ENCODE measurements at regions not wholly inside any gene's neighbourhood (a gene's known extent, or its start where the extent isn't known, plus 50 kb on each side); places are given as distances from the start of the nearest gene placed in this dataset.

- intact Hi-C loops (cut with DNase I; ENCODE audit: low total_unique reads): no loop called here
- Histone ChIP-seq H3K36me3 (no peaks in the 10 kb centered on the region), H3K4me3 (no peak overlapping the region), H3K27ac (no peak overlapping the region), H3K27me3 (no peaks in the 10 kb centered on the region), H3K9me3 (peaks cover 0 to 4% of the 10 kb centered on the region in 2 donors), H3K4me1 (no peaks in the 10 kb centered on the region)
- DNase-seq (ENCODE audit: low spot score in 2 of 2): no peak
- TF ChIP-seq POLR2A (IDR thresholded peaks at IDR 0.05) (no peak), POLR2AphosphoS5 (IDR thresholded peaks at IDR 0.05) (no peak)
- TF ChIP-seq, protein P1, sequence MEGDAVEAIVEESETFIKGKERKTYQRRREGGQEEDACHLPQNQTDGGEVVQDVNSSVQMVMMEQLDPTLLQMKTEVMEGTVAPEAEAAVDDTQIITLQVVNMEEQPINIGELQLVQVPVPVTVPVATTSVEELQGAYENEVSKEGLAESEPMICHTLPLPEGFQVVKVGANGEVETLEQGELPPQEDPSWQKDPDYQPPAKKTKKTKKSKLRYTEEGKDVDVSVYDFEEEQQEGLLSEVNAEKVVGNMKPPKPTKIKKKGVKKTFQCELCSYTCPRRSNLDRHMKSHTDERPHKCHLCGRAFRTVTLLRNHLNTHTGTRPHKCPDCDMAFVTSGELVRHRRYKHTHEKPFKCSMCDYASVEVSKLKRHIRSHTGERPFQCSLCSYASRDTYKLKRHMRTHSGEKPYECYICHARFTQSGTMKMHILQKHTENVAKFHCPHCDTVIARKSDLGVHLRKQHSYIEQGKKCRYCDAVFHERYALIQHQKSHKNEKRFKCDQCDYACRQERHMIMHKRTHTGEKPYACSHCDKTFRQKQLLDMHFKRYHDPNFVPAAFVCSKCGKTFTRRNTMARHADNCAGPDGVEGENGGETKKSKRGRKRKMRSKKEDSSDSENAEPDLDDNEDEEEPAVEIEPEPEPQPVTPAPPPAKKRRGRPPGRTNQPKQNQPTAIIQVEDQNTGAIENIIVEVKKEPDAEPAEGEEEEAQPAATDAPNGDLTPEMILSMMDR (IDR thresholded peaks at IDR 0.05): no peak
These were observed 181.8 kb downstream of the GADD45G start for GRCh38 chr9:89786655-89787054.

- TF ChIP-seq POLR2AphosphoS5 (IDR thresholded peaks at IDR 0.05) (no peak), POLR2A (IDR thresholded peaks at IDR 0.05) (no peak)
- TF ChIP-seq, protein P1 (IDR thresholded peaks at IDR 0.05): no peak
- no peak overlapping the region for H3K27ac ChIP-seq
- no peaks in the 10 kb centered on the region for H3K4me1 ChIP-seq
- H3K27me3 ChIP-seq: no peaks in the 10 kb centered on the region
- H3K36me3 ChIP-seq: no peaks in the 10 kb centered on the region
- DNase-seq (ENCODE audit: low spot score in 2 of 2): no peak
- H3K9me3 ChIP-seq: peaks cover 0 to 4% of the 10 kb centered on the region in 2 donors
- no peak overlapping the region for H3K4me3 ChIP-seq
- intact Hi-C loops (cut with DNase I; ENCODE audit: low total_unique reads): no loop called here
These were observed 182.8 kb downstream of the GADD45G start for GRCh38 chr9:89787595-89787994.

DNA sequence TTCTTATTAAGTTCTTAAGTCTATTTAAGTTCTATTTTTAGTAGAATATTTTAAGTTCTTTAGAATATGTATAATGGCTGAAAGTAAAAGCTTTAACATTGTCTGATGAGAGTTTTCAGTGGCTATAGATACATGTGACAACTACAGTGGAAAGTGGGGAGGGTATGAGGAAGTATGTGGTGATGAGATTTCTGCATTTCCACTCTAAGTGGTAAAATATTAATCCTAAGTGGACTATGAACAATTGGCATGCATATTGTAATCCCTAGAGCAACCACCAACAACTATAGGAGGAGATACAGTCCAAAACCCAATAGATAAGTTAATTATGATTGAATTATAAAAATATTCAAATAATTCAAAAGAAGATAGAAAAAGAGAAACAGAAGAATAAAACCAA lies 183.6 kb downstream of the GADD45G start:
- no peak for DNase-seq (ENCODE audit: low spot score in 2 of 2)
- Histone ChIP-seq H3K27me3 (no peaks in the 10 kb centered on the region), H3K4me3 (no peak overlapping the region), H3K36me3 (no peaks in the 10 kb centered on the region), H3K4me1 (no peaks in the 10 kb centered on the region), H3K9me3 (peaks cover 0 to 4% of the 10 kb centered on the region in 2 donors), H3K27ac (no peak overlapping the region)
- intact Hi-C loops (cut with DNase I; ENCODE audit: low total_unique reads): no loop called here
- TF ChIP-seq, protein P1 (IDR thresholded peaks at IDR 0.05): no peak
- no peak for TF ChIP-seq POLR2A (IDR thresholded peaks at IDR 0.05)
- no peak for TF ChIP-seq POLR2AphosphoS5 (IDR thresholded peaks at IDR 0.05)

DNA sequence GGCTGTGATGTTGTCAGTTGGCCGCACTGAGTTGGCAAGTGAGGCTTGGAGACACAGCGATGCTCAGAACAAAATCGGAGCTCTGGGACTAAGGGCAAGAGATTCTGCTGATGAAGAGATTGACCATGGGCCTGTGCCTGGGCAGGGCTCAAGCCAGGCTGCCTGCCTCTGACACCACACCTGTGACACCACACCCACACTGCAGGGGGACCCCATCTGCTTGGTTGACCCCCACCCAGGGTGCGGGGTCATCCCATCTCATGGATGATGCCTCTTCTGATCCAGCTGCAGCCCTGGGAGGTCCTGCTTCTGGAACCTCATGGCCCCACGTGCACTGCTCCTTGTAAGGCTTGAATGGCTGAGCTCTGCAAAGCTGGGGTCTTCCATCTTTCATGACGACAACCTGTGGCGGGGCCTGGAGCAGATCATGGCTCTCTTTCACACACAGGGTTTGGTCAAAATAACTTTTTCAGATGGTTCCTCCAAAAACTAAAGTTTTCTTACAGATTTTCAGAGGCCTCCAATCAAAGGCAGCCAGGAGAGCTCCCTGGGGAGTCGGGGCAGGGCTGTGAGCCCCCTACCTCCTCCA lies 185.2 kb downstream of the GADD45G start:
- intact Hi-C loops (cut with DNase I; ENCODE audit: low total_unique reads): loop anchor here (10.0 kb wide), 1 partner anchor 625 kb away; no protein-coding TSS in a partner anchor
- Histone ChIP-seq H3K27me3 (no peaks in the 10 kb centered on the region), H3K4me1 (no peaks in the 10 kb centered on the region), H3K36me3 (no peaks in the 10 kb centered on the region), H3K4me3 (no peak overlapping the region), H3K27ac (no peak overlapping the region), H3K9me3 (peaks cover 0 to 4% of the 10 kb centered on the region in 2 donors)
- no peak for DNase-seq (ENCODE audit: low spot score in 2 of 2)
- no peak for TF ChIP-seq POLR2AphosphoS5 (IDR thresholded peaks at IDR 0.05)
- TF ChIP-seq, protein P1 (IDR thresholded peaks at IDR 0.05): no peak
- no peak for TF ChIP-seq POLR2A (IDR thresholded peaks at IDR 0.05)

DNA sequence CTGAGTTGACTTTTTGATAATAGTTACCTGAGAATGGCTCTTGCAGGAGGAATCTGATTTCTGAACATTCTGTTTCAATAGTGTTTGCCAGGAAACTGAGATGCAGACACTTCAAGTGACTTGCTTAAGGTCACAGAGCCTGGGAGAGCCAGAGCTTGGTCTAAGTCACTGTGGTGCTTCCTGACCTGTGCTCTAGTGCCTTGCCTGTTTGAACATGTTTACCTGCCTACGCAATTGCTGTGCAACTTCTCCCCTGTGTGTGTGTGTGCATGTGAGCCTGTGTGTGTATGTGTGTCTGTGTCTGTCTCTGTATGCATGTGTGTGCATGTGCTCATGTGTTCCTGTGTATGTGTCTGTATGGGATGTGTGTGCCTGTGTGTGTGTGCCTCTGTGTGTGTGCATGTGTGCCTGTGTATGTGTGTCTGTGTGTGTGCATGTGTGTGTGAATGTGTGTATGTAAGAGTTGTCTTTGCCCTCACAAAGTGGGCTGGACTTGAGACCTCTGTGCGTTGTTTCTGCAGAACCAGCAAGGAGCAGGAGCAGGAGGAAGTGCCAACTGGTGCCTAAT lies 185.8 kb downstream of the GADD45G start:
- H3K9me3 ChIP-seq: peaks cover 0 to 4% of the 10 kb centered on the region in 2 donors
- DNase-seq (ENCODE audit: low spot score in 2 of 2): no peak
- H3K27me3 ChIP-seq: no peaks in the 10 kb centered on the region
- H3K36me3 ChIP-seq: no peaks in the 10 kb centered on the region
- no peaks in the 10 kb centered on the region for H3K4me1 ChIP-seq
- intact Hi-C loops (cut with DNase I; ENCODE audit: low total_unique reads): loop anchor here (10.0 kb wide), 1 partner anchor 624 kb away; no protein-coding TSS in a partner anchor
- no peak overlapping the region for H3K27ac ChIP-seq
- no peak overlapping the region for H3K4me3 ChIP-seq
- TF ChIP-seq, protein P1 (IDR thresholded peaks at IDR 0.05): no peak
- no peak for TF ChIP-seq POLR2AphosphoS5 (IDR thresholded peaks at IDR 0.05)
- TF ChIP-seq POLR2A (IDR thresholded peaks at IDR 0.05): no peak

Measured in breast epithelium (tissue), 4 donors.